ENCODE measurements at regions not wholly inside any gene's neighbourhood (a gene's known extent, or its start where the extent isn't known, plus 50 kb on each side); places are given as distances from the start of the nearest gene placed in this dataset.

- no peak overlapping the region for H3K4me3 ChIP-seq
- 72 to 78% methylated on average over 2 of the region's 2 CpGs for WGBS, 2 donors
- H3K36me3 ChIP-seq (ENCODE audit: control insufficient read depth in 4 of 4, insufficient read depth in 4 of 4, low read length in 4 of 4): no peaks in the 10 kb centered on the region
- H3K9me3 ChIP-seq (ENCODE audit: control insufficient read depth in 4 of 4, insufficient read depth in 3 of 4, low read length in 3 of 4): no peaks in the 10 kb centered on the region
- peaks cover 0 to 2% (median 0%) of the 10 kb centered on the region in 3 donors for H3K27me3 ChIP-seq (ENCODE audit: control insufficient read depth in 3 of 3, insufficient read depth in 3 of 3, low read length in 2 of 3)
- no peak for TF ChIP-seq CTCF (IDR thresholded peaks at IDR 0.05; ENCODE audit: control extremely low read depth, extremely low read depth)
- no peak overlapping the region for H3K9ac ChIP-seq (ENCODE audit: insufficient read depth in 1 of 2, low read length in 2 of 2)
- ATAC-seq (ENCODE audit: insufficient read depth, low FRiP score): no peak
- DNase-seq: no peak
- peaks cover 0 to 2% (median 0%) of the 10 kb centered on the region in 5 donors for H3K4me1 ChIP-seq (ENCODE audit: control insufficient read depth in 5 of 5, insufficient read depth in 5 of 5, low read length in 5 of 5)
- no peak overlapping the region for H3K27ac ChIP-seq (ENCODE audit: low read depth in 1 of 2, low read length in 1 of 2)
These were observed 157.9 kb upstream of the CTTNBP2NL start for GRCh38 chr1:112237983-112238545.

GRCh38 chr1:112239683-112240330 is 156.2 kb upstream of the CTTNBP2NL start:
- WGBS, 2 donors: 79 to 83% methylated on average over 6 of the region's 6 CpGs
- H3K36me3 ChIP-seq (ENCODE audit: control insufficient read depth in 4 of 4, insufficient read depth in 4 of 4, low read length in 4 of 4): no peaks in the 10 kb centered on the region
- DNase-seq: no peak

GRCh38 chr1:112242470-112242869 is 153.5 kb upstream of the CTTNBP2NL start:
- no peak for TF ChIP-seq CTCF (IDR thresholded peaks at IDR 0.05; ENCODE audit: control extremely low read depth, extremely low read depth)
- Histone ChIP-seq H3K9me3 (ENCODE audit: control insufficient read depth in 4 of 4, insufficient read depth in 3 of 4, low read length in 3 of 4) (no peaks in the 10 kb centered on the region), H3K27me3 (ENCODE audit: control insufficient read depth in 3 of 3, insufficient read depth in 3 of 3, low read length in 2 of 3) (peaks cover 0 to 2% (median 0%) of the 10 kb centered on the region in 3 donors), H3K27ac (ENCODE audit: low read depth in 1 of 2, low read length in 1 of 2) (no peak overlapping the region), H3K9ac (ENCODE audit: insufficient read depth in 1 of 2, low read length in 2 of 2) (no peak overlapping the region), H3K36me3 (ENCODE audit: control insufficient read depth in 4 of 4, insufficient read depth in 4 of 4, low read length in 4 of 4) (no peaks in the 10 kb centered on the region), H3K4me1 (ENCODE audit: control insufficient read depth in 5 of 5, insufficient read depth in 5 of 5, low read length in 5 of 5) (peaks cover 0 to 2% (median 0%) of the 10 kb centered on the region in 5 donors), H3K4me3 (no peak overlapping the region)
- WGBS, 2 donors: 82 to 83% methylated on average over 5 of the region's 5 CpGs
- ATAC-seq (ENCODE audit: insufficient read depth, low FRiP score) (no peak), DNase-seq (no peak)

More at GRCh38 chr1:112239683-112240330, 156.2 kb upstream of the CTTNBP2NL start:
- Histone ChIP-seq H3K9ac (ENCODE audit: insufficient read depth in 1 of 2, low read length in 2 of 2) (no peak overlapping the region), H3K9me3 (ENCODE audit: control insufficient read depth in 4 of 4, insufficient read depth in 3 of 4, low read length in 3 of 4) (no peaks in the 10 kb centered on the region), H3K27ac (ENCODE audit: low read depth in 1 of 2, low read length in 1 of 2) (no peak overlapping the region), H3K4me1 (ENCODE audit: control insufficient read depth in 5 of 5, insufficient read depth in 5 of 5, low read length in 5 of 5) (peaks cover 0 to 2% (median 0%) of the 10 kb centered on the region in 5 donors), H3K27me3 (ENCODE audit: control insufficient read depth in 3 of 3, insufficient read depth in 3 of 3, low read length in 2 of 3) (peaks cover 0 to 2% (median 0%) of the 10 kb centered on the region in 3 donors), H3K4me3 (no peak overlapping the region)
- TF ChIP-seq CTCF (IDR thresholded peaks at IDR 0.05; ENCODE audit: control extremely low read depth, extremely low read depth): no peak
- no peak for ATAC-seq (ENCODE audit: insufficient read depth, low FRiP score)
